ENCODE measurements at regions not wholly inside any gene's neighbourhood (a gene's known extent, or its start where the extent isn't known, plus 50 kb on each side); places are given as distances from the start of the nearest gene placed in this dataset.

DNA sequence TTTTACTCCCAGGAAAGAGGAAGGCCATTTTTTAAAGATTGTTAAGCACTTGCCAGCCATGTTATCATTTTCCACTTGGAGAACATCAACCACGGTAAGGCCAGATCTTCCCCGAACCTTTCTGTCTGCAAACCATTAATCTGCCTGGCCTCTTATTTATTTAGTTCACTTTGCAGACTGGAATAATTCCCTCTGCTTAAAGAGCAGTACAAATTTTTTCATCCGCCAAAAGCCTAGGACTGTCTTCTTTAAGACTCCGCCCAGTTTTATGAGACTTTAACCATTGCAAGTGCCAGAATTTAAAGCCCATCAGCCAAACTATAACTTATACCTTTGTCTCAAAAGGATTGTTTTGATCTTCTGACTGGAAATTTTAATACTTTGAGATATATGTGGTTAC, 426.3 kb downstream of the KCTD12 start:
- Histone ChIP-seq H3K36me3 (ENCODE audit: insufficient read depth, low read length) (no peaks in the 10 kb centered on the region), H3K27ac (ENCODE audit: low read depth, low read length) (no peak overlapping the region), H2AFZ (ENCODE audit: low read depth, low read length) (no peak overlapping the region), H3K4me2 (ENCODE audit: low read length) (no peak overlapping the region), H3K79me2 (ENCODE audit: insufficient read depth, low read length) (no peaks in the 10 kb centered on the region), H3K9ac (ENCODE audit: low read length) (no peak overlapping the region), H4K20me1 (ENCODE audit: insufficient read depth, low read length) (no peaks in the 10 kb centered on the region), H3K4me1 (ENCODE audit: insufficient read depth, low read length) (no peaks in the 10 kb centered on the region), H3K27me3 (ENCODE audit: insufficient read depth, low read length) (no peaks in the 10 kb centered on the region), H3K9me3 (ENCODE audit: insufficient read depth, low read depth, low read length) (no peaks in the 10 kb centered on the region), H3K4me3 (ENCODE audit: insufficient read depth, low read depth, low read length) (no peak overlapping the region)
- no peak for TF ChIP-seq EZH2 (IDR thresholded peaks at IDR 0.05; ENCODE audit: insufficient read depth, low read length)
- TF ChIP-seq, protein P1, sequence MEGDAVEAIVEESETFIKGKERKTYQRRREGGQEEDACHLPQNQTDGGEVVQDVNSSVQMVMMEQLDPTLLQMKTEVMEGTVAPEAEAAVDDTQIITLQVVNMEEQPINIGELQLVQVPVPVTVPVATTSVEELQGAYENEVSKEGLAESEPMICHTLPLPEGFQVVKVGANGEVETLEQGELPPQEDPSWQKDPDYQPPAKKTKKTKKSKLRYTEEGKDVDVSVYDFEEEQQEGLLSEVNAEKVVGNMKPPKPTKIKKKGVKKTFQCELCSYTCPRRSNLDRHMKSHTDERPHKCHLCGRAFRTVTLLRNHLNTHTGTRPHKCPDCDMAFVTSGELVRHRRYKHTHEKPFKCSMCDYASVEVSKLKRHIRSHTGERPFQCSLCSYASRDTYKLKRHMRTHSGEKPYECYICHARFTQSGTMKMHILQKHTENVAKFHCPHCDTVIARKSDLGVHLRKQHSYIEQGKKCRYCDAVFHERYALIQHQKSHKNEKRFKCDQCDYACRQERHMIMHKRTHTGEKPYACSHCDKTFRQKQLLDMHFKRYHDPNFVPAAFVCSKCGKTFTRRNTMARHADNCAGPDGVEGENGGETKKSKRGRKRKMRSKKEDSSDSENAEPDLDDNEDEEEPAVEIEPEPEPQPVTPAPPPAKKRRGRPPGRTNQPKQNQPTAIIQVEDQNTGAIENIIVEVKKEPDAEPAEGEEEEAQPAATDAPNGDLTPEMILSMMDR (IDR thresholded peaks at IDR 0.05; ENCODE audit: insufficient read depth, low read depth, low read length) = no peak
- DNase-seq (ENCODE audit: low read depth) = no peak
- H3K27ac Mint-ChIP-seq (ENCODE audit: unreplicated experiment) = no peak overlapping the region
- FAIRE-seq = no peak
- peaks cover 3% of the 10 kb centered on the region for H3K9me3 Mint-ChIP-seq (ENCODE audit: unreplicated experiment)
- H3K27me3 Mint-ChIP-seq (ENCODE audit: low read depth, unreplicated experiment) = no peaks in the 10 kb centered on the region
- H3K36me3 Mint-ChIP-seq (ENCODE audit: low read depth, unreplicated experiment) = no peaks in the 10 kb centered on the region
- H3K4me3 Mint-ChIP-seq (ENCODE audit: unreplicated experiment) = no peak overlapping the region
- peaks cover 20% of the 10 kb centered on the region for H3K4me1 Mint-ChIP-seq (ENCODE audit: low read depth, unreplicated experiment)

GRCh38 chr13:76455960-76456359, 430.2 kb downstream of the KCTD12 start:
- Histone ChIP-seq H3K27me3 (ENCODE audit: insufficient read depth, low read length) (no peaks in the 10 kb centered on the region), H3K4me3 (ENCODE audit: insufficient read depth, low read depth, low read length) (no peak overlapping the region), H3K9ac (ENCODE audit: low read length) (no peak overlapping the region), H3K79me2 (ENCODE audit: insufficient read depth, low read length) (no peaks in the 10 kb centered on the region), H3K27ac (ENCODE audit: low read depth, low read length) (no peak overlapping the region), H4K20me1 (ENCODE audit: insufficient read depth, low read length) (no peaks in the 10 kb centered on the region), H3K9me3 (ENCODE audit: insufficient read depth, low read depth, low read length) (peaks cover 4% of the 10 kb centered on the region), H2AFZ (ENCODE audit: low read depth, low read length) (peak overlapping the region; percentile 8), H3K4me2 (ENCODE audit: low read length) (no peak overlapping the region), H3K36me3 (ENCODE audit: insufficient read depth, low read length) (no peaks in the 10 kb centered on the region), H3K4me1 (ENCODE audit: insufficient read depth, low read length) (no peaks in the 10 kb centered on the region)
- FAIRE-seq (no peak), DNase-seq (ENCODE audit: low read depth) (peak; percentile 59)
- Mint-ChIP-seq H3K4me1 (ENCODE audit: low read depth, unreplicated experiment) (peaks cover 20% of the 10 kb centered on the region), H3K36me3 (ENCODE audit: low read depth, unreplicated experiment) (peaks cover 3% of the 10 kb centered on the region), H3K27ac (ENCODE audit: unreplicated experiment) (no peak overlapping the region), H3K9me3 (ENCODE audit: unreplicated experiment) (peaks cover 11% of the 10 kb centered on the region), H3K4me3 (ENCODE audit: unreplicated experiment) (no peak overlapping the region), H3K27me3 (ENCODE audit: low read depth, unreplicated experiment) (no peaks in the 10 kb centered on the region)
- no peak for TF ChIP-seq EZH2 (IDR thresholded peaks at IDR 0.05; ENCODE audit: insufficient read depth, low read length)
- TF ChIP-seq, protein P1 (IDR thresholded peaks at IDR 0.05; ENCODE audit: insufficient read depth, low read depth, low read length) = no peak

GRCh38 chr13:76454991-76455390, 431.2 kb downstream of the KCTD12 start:
- H3K79me2 ChIP-seq (ENCODE audit: insufficient read depth, low read length) = no peaks in the 10 kb centered on the region
- DNase-seq (ENCODE audit: low read depth) (peak; percentile 2), FAIRE-seq (no peak)
- no peak overlapping the region for H3K9ac ChIP-seq (ENCODE audit: low read length)
- H3K4me2 ChIP-seq (ENCODE audit: low read length) = no peak overlapping the region
- no peak overlapping the region for H2AFZ ChIP-seq (ENCODE audit: low read depth, low read length)
- no peak overlapping the region for H3K27ac ChIP-seq (ENCODE audit: low read depth, low read length)
- no peaks in the 10 kb centered on the region for H3K36me3 ChIP-seq (ENCODE audit: insufficient read depth, low read length)
- H3K4me1 Mint-ChIP-seq (ENCODE audit: low read depth, unreplicated experiment) = peaks cover 17% of the 10 kb centered on the region
- peaks cover 4% of the 10 kb centered on the region for H3K9me3 ChIP-seq (ENCODE audit: insufficient read depth, low read depth, low read length)
- H3K4me1 ChIP-seq (ENCODE audit: insufficient read depth, low read length) = no peaks in the 10 kb centered on the region
- no peaks in the 10 kb centered on the region for H3K27me3 ChIP-seq (ENCODE audit: insufficient read depth, low read length)
- H3K4me3 ChIP-seq (ENCODE audit: insufficient read depth, low read depth, low read length) = no peak overlapping the region
- H3K36me3 Mint-ChIP-seq (ENCODE audit: low read depth, unreplicated experiment) = peaks cover 4% of the 10 kb centered on the region
- no peaks in the 10 kb centered on the region for H3K27me3 Mint-ChIP-seq (ENCODE audit: low read depth, unreplicated experiment)
- TF ChIP-seq EZH2 (IDR thresholded peaks at IDR 0.05; ENCODE audit: insufficient read depth, low read length) = no peak
- TF ChIP-seq, protein P1 (IDR thresholded peaks at IDR 0.05; ENCODE audit: insufficient read depth, low read depth, low read length) = no peak
- H3K4me3 Mint-ChIP-seq (ENCODE audit: unreplicated experiment) = no peak overlapping the region
- no peaks in the 10 kb centered on the region for H4K20me1 ChIP-seq (ENCODE audit: insufficient read depth, low read length)
- peaks cover 13% of the 10 kb centered on the region for H3K9me3 Mint-ChIP-seq (ENCODE audit: unreplicated experiment)
- no peak overlapping the region for H3K27ac Mint-ChIP-seq (ENCODE audit: unreplicated experiment)
